HG03575 (cell line): ENCODE measurements at regions not wholly inside any gene's neighbourhood (a gene's known extent, or its start where the extent isn't known, plus 50 kb on each side); places are given as distances from the start of the nearest gene placed in this dataset.

ENCODE experiments used
- ATAC-seq: cut with Tn5 transposase; IDR thresholded peaks from one replicate; pipeline ENCODE4 v1.9.1; 2021; ENCODE audit not compliant: unreplicated experiment, insufficient number of reproducible peaks, low FRiP score; ENCODE audit errors: extremely low read depth

DNA sequence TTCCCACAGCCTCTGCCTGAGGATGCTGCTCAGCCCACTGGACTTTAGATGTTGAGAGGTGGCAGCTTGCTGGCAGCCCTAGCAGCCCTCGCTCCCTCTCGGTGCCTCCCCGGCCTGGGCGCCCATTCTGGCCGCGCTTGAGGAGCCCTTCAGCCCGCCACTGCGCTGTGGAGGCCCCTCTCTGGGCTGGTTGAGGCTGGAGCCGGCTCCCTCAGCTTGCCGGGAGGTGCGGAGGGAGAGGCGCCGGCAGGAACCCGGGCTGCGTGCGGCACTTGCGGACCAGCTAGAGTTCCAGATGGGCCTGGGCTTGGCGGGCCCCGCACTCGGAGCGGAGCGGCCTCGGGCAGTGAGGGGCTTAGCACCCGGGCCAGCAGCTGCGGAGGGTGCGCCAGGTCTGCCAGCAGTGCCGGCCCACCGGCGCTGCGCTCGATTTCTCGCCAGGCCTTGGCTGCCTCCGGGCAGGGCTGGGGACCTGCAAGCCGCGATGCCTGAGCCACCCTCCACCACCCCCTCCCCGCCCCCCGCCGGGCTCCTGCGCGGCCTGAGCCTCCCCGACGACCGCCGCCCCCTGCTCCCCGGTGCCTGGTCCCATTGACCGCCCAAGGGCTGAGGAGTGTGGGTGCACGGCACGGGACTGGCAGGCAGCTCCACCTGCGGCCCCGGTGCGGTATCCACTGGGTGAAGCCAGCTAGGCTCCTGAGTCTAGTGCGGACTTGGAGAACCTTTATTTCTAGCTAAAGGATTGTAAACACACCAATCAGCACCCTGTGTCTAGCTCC lies 446.2 kb downstream of the INSC start:
- no peak for ATAC-seq

DNA sequence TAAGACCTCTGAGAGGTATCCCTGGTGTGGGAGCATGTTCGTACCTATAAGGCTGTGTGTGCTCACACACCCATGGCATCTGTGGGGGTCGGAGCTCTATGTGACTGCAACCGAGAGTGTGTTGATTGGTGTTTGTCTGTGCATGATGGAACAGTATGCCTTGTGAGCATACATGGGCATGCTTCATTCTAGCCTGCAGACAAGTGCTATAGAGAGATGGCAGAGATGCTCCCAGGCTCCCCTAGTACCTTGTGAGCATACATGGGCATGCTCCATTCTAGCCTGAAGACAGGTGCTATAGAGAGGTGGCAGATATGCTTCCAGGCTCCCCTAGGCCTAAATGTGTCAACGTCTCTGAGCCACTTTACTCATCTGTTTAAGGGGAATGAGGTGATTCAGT lies 447.5 kb downstream of the INSC start:
- ATAC-seq = no peak

- no peak for ATAC-seq
Measured at GRCh38 chr11:15563054-15563453, 448.3 kb downstream of the INSC start.

GRCh38 chr11:15565880-15566279 lies 451.2 kb downstream of the INSC start:
- ATAC-seq = no peak

DNA sequence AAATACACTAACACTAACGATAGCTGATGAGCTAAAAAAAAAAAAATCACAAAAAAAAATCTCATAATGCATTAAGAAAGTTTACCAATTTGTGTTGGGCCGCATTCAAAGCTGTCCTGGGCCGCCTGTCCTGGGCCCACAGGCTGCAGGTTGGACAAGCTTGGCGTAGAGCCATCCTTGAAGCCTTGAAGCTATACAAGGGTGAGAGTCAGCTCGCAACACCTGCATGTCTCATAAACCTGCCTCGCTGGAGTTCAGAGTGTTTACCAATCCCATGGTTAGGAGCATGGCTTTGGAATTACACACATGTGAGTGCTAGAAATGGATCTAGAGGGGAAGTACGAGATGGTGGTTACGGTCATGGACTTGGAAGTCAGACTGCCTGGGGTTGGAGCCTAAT lies 453.7 kb downstream of the INSC start:
- no peak for ATAC-seq

- no peak for ATAC-seq
Measured at GRCh38 chr11:15569305-15570025, 454.7 kb downstream of the INSC start.

DNA sequence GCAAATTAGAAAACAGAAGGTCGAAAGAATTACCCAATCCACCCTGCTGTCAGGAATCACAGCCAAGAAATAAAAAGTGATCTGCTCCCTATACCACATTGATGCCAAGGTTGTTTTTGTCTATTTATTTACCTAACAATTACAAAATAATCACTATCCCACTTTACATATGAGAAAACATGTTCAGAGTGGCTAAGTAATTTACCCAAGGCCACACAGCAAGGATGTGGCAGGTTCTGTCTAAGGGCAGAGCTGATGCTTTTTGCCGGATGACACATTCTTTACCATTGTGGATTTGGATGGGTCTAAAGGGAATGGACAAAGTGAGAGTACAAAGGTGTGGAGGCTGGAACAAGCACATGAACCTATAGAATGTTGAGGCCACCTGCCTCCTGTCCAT lies 460.7 kb downstream of the INSC start:
- ATAC-seq = no peak

- no peak for ATAC-seq
Measured at GRCh38 chr11:15576769-15577168, 462.0 kb downstream of the INSC start.

GRCh38 chr11:15577519-15577918 lies 462.8 kb downstream of the INSC start:
- ATAC-seq = no peak

DNA sequence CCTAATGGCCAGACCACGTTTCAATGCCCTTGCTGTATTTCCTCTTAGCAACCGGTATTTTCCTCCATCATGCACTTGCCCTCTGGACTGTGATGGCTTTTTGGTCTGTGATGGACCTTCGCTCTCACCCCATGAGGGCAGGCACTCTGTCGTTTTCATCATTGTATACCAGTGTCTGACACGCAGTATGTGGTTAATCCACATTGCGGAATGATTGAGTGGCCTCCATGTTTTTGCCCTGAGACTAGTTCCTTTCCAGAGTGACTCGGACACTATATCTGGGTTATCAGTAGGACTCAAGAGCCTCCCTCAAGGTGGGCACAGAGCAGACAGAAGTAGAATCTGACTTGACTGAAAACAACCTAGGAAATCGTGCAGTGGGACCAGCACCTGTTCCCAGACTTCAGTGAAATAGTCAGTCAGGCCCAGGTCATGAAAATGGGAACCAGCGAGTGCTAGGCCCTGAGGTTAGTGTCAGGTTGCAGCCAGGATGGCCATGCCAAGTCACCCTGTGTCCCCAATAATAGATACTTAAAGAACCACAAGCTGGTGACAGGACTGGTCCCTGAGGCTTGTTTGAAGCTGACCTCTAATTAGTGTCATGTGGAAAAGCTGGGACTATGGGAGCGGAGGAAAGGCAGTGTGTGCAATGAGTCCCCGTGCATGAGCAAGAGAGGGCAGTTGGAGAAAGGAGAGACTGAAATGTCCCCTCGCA lies 464.7 kb downstream of the INSC start:
- no peak for ATAC-seq

DNA sequence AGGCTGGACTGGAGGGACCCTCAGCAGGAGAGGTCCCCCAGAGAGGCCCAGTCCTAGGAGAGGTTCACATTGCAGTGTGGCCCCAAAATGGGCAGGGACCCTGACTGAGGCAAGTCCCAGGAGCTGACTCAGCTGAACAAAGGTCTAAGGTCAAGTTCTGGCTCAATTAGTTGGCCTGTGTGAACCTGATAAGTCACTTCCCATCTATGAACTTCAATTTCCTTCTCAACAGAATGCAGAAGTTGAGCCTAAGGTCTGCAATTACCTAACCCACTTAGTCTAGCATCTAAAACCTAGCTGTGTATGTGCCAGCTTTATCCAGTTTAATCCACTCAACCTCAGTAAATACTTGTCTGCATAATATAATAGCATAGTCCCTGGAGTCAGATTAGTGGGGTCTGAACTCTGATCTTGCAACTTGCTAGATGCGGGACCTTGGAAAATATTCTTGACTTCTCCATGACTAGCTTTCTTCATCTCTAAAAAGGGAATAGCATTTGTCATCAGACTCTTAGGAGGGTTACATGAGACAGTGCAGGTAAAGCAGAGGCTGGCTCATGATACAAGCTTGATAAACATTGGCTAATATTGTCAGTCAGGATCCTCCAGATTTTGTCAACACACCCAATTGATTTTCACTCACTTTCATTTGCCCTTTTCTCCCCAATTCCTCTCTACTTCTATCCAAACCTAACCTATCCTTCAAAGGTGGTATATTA lies 465.5 kb downstream of the INSC start:
- ATAC-seq = no peak

GRCh38 chr11:15580775-15581095 lies 466.0 kb downstream of the INSC start:
- ATAC-seq = no peak

DNA sequence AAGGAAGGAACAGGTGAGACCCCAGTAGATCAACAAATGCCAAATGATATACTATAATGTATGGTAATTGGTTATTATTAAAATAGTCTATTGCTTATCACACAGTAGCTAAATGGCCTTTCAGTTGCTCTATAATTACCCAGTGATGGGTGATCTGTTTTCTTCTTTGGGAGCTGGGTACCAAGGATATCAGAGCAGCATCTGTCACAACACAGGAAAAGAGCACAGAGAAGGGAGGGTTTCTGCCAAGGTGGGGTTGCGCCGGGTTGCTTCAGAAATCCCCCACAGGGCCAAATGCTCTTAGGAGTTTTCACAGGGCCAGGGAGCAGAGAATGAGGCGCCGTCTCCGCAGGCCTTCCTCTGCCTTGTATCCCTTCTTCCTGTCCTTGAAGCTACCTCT lies 469.4 kb downstream of the INSC start:
- no peak for ATAC-seq

DNA sequence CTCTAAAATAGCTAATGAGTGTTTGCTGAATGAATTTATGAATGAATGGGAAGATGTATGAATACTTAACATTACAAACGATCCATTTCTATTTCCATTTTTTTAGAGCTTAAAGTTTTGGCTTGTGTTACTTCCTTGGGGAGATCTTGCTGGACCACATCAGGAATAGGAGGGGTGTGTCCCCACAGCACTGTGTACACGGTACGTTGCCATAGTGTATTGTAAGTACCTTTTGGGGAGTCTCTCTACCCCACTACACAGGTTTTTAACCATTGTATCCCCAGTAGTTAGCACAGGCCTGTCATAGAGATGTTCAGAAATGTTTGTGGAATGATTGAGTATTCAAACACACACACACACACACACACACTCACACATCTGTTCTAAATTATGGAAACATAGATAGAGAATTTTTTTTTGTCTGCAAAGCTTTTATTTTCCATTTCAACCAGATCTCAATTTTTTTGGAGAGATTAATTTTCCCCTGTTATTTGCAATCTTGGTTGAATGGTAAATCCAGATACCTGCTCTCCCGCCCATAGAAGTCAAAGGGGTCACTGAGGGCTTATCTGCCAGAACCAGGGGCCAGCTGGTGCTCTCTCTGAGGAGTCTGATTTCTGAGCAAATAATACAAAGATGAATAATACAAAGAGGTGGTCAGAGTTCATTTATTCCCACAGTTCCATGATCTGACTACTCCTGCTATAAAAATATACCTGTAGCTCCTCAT lies 471.0 kb downstream of the INSC start:
- no peak for ATAC-seq

GRCh38 chr11:15586741-15587473 lies 472.2 kb downstream of the INSC start:
- no peak for ATAC-seq

DNA sequence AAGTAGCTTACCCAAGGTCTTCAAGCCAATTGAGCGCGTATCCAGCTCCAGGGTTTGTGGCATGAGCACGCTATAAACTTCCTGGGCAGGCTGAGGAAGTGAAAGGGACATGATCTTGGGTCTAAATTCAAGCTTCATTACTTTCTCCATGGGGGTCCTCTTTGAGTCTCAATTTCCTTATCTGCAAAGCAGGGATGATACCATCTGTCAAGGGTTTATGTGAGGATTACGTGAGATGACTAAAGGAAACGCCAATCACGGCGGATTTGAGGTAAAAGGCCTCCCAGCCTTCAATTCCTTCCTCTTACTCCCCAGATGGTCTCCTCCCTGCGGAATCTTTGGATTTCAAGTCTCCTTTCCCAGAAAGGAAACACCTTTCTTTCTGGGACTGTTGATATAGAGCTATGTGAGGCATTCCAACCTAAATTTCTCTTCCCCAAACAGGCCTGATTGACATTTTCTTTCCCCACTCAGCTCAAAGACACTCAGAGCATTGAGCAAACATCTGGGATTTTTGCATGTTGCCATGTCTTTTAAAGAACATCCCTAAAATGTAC lies 474.4 kb downstream of the INSC start:
- no peak for ATAC-seq

GRCh38 chr11:15590132-15590531 lies 475.4 kb downstream of the INSC start:
- no peak for ATAC-seq

DNA sequence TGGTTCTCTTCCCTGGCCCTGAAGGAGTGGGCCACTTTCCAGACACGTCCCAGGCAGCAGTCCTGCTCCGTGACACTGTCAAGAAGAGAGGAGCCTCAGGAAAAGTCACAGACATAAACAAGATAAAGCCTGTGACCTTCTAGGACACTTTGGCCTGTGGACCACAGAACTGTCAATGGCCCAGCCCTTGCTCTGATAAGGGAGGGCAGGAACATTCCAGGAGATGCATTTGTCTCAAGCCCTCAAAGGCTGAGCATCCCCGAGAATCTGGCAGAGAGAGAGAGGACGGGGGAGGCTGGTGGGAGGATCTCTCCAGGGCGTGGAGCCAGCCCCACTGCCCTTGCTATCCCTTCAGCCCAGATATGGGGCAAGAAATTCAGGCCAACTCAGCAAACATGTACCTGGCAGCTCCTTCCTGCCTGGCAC lies 476.4 kb downstream of the INSC start:
- no peak for ATAC-seq
